Fibroblast of pulmonary artery (primary cell): ENCODE measurements at regions not wholly inside any gene's neighbourhood (a gene's known extent, or its start where the extent isn't known, plus 50 kb on each side); places are given as distances from the start of the nearest gene placed in this dataset.
A peak's percentile ranks its signal among the peaks of the same experiment; 100 is the strongest.
"Not testable (repeated sequence)": the region's sequence is repeated elsewhere in the genome, so short reads cannot be mapped to it uniquely, and the experiment has no call there.

Source experiments
- DNase-seq: peaks from one replicate; pipeline ENCODE4 v3.0.0-alpha.2; 2010; ENCODE audit warnings: low read depth
- H3K4me3 ChIP-seq: replicated peaks from 2 replicates; pipeline ENCODE4 v1.5.1; 2011; ENCODE audit warnings: low read depth, mild to moderate bottlenecking, control low read depth, low read length, moderate library complexity
- TF ChIP-seq, protein P1 (sequence below): IDR thresholded peaks from 2 replicates; pipeline ENCODE4 v1.5.1; 2011; ENCODE audit warnings: mild to moderate bottlenecking, control low read depth, low read length, inconsistent platforms; ENCODE audit errors: missing control alignments

DNA sequence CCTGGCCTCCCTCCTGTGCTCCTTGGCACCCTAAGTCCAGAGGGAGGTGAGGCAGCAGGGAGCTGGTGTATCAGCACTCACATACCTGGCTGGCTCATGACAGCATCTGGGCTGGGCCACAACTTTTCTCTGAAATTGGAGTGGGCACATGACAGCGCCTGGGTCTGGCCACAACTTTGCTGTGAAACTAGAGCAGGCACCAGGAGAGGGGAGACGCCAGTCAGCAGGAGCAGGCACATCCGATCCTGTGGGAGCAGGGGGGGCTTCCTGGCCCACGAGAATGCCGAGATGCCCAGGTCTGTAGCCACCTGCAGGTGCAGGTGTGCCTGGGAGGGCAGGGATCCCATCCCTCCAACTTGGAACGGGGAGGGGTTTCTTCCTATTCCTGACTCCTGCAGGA is 69.7 kb upstream of the PPP3CA start:
- TF ChIP-seq, protein P1, sequence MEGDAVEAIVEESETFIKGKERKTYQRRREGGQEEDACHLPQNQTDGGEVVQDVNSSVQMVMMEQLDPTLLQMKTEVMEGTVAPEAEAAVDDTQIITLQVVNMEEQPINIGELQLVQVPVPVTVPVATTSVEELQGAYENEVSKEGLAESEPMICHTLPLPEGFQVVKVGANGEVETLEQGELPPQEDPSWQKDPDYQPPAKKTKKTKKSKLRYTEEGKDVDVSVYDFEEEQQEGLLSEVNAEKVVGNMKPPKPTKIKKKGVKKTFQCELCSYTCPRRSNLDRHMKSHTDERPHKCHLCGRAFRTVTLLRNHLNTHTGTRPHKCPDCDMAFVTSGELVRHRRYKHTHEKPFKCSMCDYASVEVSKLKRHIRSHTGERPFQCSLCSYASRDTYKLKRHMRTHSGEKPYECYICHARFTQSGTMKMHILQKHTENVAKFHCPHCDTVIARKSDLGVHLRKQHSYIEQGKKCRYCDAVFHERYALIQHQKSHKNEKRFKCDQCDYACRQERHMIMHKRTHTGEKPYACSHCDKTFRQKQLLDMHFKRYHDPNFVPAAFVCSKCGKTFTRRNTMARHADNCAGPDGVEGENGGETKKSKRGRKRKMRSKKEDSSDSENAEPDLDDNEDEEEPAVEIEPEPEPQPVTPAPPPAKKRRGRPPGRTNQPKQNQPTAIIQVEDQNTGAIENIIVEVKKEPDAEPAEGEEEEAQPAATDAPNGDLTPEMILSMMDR, result no peak
- H3K4me3 ChIP-seq, result no peak overlapping the region
- no peak for DNase-seq

DNA sequence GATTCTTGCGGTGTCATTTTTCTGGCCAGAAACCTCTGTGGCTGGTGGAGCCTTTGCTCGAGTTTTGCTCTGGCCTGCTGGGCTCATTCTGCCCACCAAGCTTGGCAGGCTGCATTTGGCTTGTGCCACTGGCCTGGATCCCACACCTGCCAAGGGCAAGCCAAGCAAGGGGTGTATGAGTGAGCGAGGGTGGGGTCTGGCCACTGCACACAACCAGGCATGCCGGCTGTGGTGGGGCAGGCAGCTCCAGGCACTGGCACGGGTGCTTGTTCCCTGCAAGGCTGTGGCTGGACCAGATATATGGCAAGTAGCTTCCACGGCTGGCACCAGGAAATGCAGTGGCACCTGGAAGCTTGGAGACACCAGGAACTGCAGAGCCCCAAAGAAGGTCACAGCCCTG is 68.6 kb upstream of the PPP3CA start:
- TF ChIP-seq, protein P1, result no peak
- DNase-seq, result no peak

DNA sequence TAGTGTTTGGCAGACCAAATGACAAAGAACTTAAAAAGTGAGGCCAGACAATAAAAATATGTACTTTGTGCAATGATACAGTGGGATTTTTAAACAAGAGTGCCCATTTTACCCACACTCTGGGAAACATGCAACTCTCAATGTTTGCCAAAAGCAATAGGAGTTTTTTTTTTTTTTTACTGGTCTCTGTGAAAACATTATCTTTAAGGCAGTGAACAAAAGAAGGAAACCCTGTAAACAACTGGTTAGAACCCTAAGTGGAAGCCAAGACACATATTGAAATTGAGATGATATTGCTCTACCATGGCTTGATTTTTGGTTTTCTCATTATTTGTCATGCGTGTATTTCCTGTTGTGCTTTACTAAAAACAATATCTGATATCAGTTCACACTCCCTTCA is 67.2 kb upstream of the PPP3CA start:
- H3K4me3 ChIP-seq, result no peak overlapping the region
- TF ChIP-seq, protein P1, result no peak
- peak; percentile 37 for DNase-seq

More for the DNA sequence above, 68.6 kb upstream of the PPP3CA start:
- H3K4me3 ChIP-seq, result no peak overlapping the region

DNA sequence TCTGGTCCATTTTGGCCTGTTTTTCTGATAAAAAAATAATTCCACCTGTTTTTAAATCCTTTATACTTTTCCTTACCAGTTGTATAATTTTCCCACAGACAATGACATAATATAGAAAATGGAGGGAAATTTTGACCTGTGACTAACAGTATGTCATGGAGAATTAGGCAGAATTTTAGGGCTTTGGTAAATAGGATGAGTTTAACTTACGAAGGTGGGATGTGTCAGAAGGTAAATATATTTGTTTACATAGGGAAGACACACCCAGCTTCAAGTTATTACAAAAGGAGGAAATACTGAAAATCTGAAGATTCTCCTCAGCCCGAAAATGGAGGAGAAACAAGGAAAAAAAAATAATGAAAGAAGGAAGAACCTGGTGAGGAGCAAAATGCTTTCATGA is 64.6 kb upstream of the PPP3CA start:
- no peak for DNase-seq
- H3K4me3 ChIP-seq, result no peak overlapping the region
- TF ChIP-seq, protein P1, result no peak

DNA sequence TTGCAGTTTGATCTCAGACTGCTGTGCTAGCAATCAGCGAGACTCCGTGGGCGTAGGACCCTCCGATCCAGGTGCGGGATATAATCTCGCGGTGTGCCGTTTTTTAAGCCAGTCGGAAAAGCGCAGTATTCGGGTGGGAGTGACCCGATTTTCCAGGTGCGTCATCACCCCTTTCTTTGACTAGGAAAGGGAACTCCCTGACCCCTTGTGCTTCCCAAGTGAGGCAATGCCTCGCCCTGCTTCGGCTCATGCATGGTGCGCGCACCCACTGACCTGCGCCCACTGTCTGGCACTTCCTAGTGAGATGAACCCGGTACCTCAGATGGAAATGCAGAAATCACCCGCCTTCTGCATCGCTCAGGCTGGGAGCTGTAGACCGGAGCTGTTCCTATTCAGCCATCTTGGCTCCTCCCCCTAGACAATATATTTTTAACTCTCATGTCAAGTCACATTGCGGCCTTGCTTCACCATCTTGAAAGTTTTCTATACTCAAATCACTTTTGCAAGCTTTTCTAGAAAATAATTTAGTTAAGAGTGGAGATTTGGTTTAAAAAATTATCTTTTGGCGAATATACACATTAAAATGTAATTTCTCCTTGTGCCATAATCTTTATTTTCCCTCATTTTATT is 64.1 kb upstream of the PPP3CA start:
- not testable (repeated sequence) for H3K4me3 ChIP-seq

DNA sequence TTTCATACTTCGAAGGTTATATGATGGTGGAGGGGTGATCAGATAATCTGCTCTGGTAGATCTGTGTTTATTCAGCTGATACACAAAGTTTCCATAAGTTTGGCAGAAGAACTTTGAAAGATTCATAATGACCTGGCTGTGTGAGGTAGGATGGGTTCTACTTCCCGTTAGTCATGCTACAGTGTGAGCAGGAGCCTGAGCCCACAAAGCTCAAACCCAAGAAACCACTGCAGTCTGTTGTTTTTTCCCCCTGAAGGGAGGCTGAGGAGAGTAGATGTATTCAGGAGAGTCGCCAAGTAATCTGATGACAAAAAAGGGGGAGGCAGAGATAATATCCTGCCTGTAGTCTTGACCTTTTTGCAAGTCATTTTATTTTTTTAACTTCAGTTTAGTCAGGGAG is 52.8 kb upstream of the PPP3CA start:
- H3K4me3 ChIP-seq, result no peak overlapping the region
- TF ChIP-seq, protein P1, result no peak
- DNase-seq, result peak; percentile 27

More for the DNA sequence above, 64.1 kb upstream of the PPP3CA start:
- DNase-seq, result not testable (repeated sequence)

DNA sequence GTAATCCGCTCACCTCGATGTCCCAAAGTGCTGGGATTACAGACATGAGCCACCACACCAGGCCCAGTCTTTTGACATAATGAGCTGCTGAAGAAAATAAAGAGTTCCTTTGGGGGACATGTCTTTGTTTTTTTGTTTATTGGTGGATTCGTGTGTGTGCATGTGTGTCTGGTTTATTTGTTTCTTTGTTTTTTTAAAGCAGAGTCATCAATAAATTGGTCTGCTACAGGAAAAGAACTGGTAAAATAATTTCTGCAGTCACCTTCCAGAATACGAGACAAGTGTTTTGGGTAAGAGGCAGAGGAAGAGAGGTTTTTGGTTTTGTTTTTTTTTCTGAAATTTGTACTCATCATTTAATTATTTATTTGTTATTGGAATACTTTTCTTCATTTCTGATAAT is 51.5 kb upstream of the PPP3CA start:
- TF ChIP-seq, protein P1, result no peak
- H3K4me3 ChIP-seq, result no peak overlapping the region
- DNase-seq, result no peak
